ENCODE measurements at regions not wholly inside any gene's neighbourhood (a gene's known extent, or its start where the extent isn't known, plus 50 kb on each side); places are given as distances from the start of the nearest gene placed in this dataset.

DNA sequence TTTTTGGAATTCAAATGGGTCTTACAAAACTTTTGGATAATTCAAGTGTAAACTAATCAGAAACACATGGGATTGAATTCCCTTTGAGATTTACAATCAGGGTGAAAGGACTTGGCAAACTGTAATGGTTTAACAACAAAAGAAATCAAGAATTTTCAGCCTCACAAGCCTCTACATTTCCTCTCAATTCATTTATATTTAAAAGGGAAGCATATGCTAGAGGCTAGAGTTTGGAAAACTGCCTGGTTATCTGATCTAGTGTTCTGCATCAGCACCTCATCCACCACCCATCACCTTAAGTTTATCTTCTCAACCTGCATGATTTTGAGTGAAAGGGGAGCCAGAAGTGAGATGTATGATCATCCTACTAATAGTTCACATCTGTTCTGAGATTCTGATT lies 120.7 kb downstream of the TES start:
- TF ChIP-seq EZH2 (IDR thresholded peaks at IDR 0.05; ENCODE audit: low read length), result no peak
- TF ChIP-seq, protein P1, sequence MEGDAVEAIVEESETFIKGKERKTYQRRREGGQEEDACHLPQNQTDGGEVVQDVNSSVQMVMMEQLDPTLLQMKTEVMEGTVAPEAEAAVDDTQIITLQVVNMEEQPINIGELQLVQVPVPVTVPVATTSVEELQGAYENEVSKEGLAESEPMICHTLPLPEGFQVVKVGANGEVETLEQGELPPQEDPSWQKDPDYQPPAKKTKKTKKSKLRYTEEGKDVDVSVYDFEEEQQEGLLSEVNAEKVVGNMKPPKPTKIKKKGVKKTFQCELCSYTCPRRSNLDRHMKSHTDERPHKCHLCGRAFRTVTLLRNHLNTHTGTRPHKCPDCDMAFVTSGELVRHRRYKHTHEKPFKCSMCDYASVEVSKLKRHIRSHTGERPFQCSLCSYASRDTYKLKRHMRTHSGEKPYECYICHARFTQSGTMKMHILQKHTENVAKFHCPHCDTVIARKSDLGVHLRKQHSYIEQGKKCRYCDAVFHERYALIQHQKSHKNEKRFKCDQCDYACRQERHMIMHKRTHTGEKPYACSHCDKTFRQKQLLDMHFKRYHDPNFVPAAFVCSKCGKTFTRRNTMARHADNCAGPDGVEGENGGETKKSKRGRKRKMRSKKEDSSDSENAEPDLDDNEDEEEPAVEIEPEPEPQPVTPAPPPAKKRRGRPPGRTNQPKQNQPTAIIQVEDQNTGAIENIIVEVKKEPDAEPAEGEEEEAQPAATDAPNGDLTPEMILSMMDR (optimal IDR thresholded peaks at IDR 0.05 in 1 of 3, IDR thresholded peaks at IDR 0.05 in 1 of 3, conservative IDR thresholded peaks at IDR 0.05 in 1 of 3; ENCODE audit: extremely low read depth in 1 of 3, insufficient read depth in 2 of 3, low read length in 3 of 3), result no peak
